ENCODE measurements at regions not wholly inside any gene's neighbourhood (a gene's known extent, or its start where the extent isn't known, plus 50 kb on each side); places are given as distances from the start of the nearest gene placed in this dataset.

DNA sequence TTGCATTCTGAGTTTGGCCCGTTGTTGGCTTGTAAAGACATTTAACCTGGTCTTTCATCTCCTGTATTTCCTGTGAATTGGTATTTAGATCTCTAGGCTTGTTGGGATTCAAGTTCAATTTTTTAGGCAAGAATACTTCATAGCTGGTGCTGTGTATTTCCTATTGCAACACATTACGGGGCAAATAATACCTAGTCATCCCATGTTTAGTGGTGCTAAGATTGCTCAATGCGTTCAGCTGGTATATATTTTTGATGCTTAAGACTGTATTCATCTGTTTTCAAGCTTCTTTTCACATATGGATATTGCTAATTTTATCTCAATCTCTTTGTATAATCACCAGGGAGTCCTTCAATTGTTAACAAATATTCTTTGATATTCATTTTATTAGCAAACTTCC, 87.5 kb upstream of the ZBTB18 start:
- Histone ChIP-seq H3K9me3 (replicated peaks; ENCODE audit: insufficient read depth, low read length) (no peaks in the 10 kb centered on the region), H3K4me2 (ENCODE audit: low read depth, low read length) (no peak overlapping the region), H2AFZ (ENCODE audit: low read length) (no peak overlapping the region), H3K27me3 (replicated peaks; ENCODE audit: insufficient read depth, low read length) (no peaks in the 10 kb centered on the region), H3K27ac (ENCODE audit: low read length) (no peak overlapping the region), H3K4me3 (ENCODE audit: low read length) (no peak overlapping the region), H3K36me3 (replicated peaks; ENCODE audit: insufficient read depth, low read length) (no peaks in the 10 kb centered on the region), H4K20me1 (ENCODE audit: insufficient read depth, low read length) (no peaks in the 10 kb centered on the region), H3F3A (ENCODE audit: insufficient read depth, low read length) (no peaks in the 10 kb centered on the region), H3K79me2 (ENCODE audit: low read length) (no peaks in the 10 kb centered on the region), H3K4me1 (ENCODE audit: low read length) (no peaks in the 10 kb centered on the region), H3K9ac (ENCODE audit: low read length) (no peak overlapping the region), H3K9me2 (replicated peaks; ENCODE audit: insufficient read depth, low read length) (no peaks in the 10 kb centered on the region)
- DNase-seq, result no peak
- no peak for TF ChIP-seq CTCF (IDR thresholded peaks at IDR 0.05; ENCODE audit: low read length)
- TF ChIP-seq EZH2 (optimal IDR thresholded peaks at IDR 0.05; ENCODE audit: low read depth, low read length), result no peak
- no peak for TF ChIP-seq EZH2phosphoT487 (IDR thresholded peaks at IDR 0.05; ENCODE audit: low read length)

- H3K4me2 ChIP-seq (ENCODE audit: low read depth, low read length), result no peak overlapping the region
- no peaks in the 10 kb centered on the region for H3K27me3 ChIP-seq (replicated peaks; ENCODE audit: insufficient read depth, low read length)
Observed at GRCh38 chr1:243962541-243962940, 88.5 kb upstream of the ZBTB18 start.

GRCh38 chr1:243959998-243960397, 91.1 kb upstream of the ZBTB18 start:
- Histone ChIP-seq H2AFZ (ENCODE audit: low read length) (no peak overlapping the region), H3K27me3 (replicated peaks; ENCODE audit: insufficient read depth, low read length) (no peaks in the 10 kb centered on the region), H3K4me2 (ENCODE audit: low read depth, low read length) (no peak overlapping the region), H3K4me3 (ENCODE audit: low read length) (no peak overlapping the region), H3K9ac (ENCODE audit: low read length) (no peak overlapping the region), H3K9me3 (replicated peaks; ENCODE audit: insufficient read depth, low read length) (no peaks in the 10 kb centered on the region), H4K20me1 (ENCODE audit: insufficient read depth, low read length) (no peaks in the 10 kb centered on the region), H3K36me3 (replicated peaks; ENCODE audit: insufficient read depth, low read length) (no peaks in the 10 kb centered on the region), H3K27ac (ENCODE audit: low read length) (no peak overlapping the region), H3K79me2 (ENCODE audit: low read length) (no peaks in the 10 kb centered on the region), H3K4me1 (ENCODE audit: low read length) (no peaks in the 10 kb centered on the region), H3K9me2 (replicated peaks; ENCODE audit: insufficient read depth, low read length) (no peaks in the 10 kb centered on the region), H3F3A (ENCODE audit: insufficient read depth, low read length) (no peaks in the 10 kb centered on the region)
- DNase-seq, result no peak
- no peak for TF ChIP-seq EZH2phosphoT487 (IDR thresholded peaks at IDR 0.05; ENCODE audit: low read length)
- no peak for TF ChIP-seq CTCF (IDR thresholded peaks at IDR 0.05; ENCODE audit: low read length)
- no peak for TF ChIP-seq EZH2 (optimal IDR thresholded peaks at IDR 0.05; ENCODE audit: low read depth, low read length)

More at GRCh38 chr1:243962541-243962940, 88.5 kb upstream of the ZBTB18 start:
- no peaks in the 10 kb centered on the region for H3K9me2 ChIP-seq (replicated peaks; ENCODE audit: insufficient read depth, low read length)
- no peak for TF ChIP-seq CTCF (IDR thresholded peaks at IDR 0.05; ENCODE audit: low read length)
- TF ChIP-seq EZH2 (optimal IDR thresholded peaks at IDR 0.05; ENCODE audit: low read depth, low read length), result no peak
- TF ChIP-seq EZH2phosphoT487 (IDR thresholded peaks at IDR 0.05; ENCODE audit: low read length), result no peak
- H3K36me3 ChIP-seq (replicated peaks; ENCODE audit: insufficient read depth, low read length), result no peaks in the 10 kb centered on the region
- no peak for DNase-seq
- H4K20me1 ChIP-seq (ENCODE audit: insufficient read depth, low read length), result no peaks in the 10 kb centered on the region
- no peaks in the 10 kb centered on the region for H3F3A ChIP-seq (ENCODE audit: insufficient read depth, low read length)
- no peaks in the 10 kb centered on the region for H3K4me1 ChIP-seq (ENCODE audit: low read length)
- no peak overlapping the region for H2AFZ ChIP-seq (ENCODE audit: low read length)
- H3K9ac ChIP-seq (ENCODE audit: low read length), result no peak overlapping the region
- no peak overlapping the region for H3K4me3 ChIP-seq (ENCODE audit: low read length)
- no peaks in the 10 kb centered on the region for H3K9me3 ChIP-seq (replicated peaks; ENCODE audit: insufficient read depth, low read length)
- H3K27ac ChIP-seq (ENCODE audit: low read length), result no peak overlapping the region
- H3K79me2 ChIP-seq (ENCODE audit: low read length), result no peaks in the 10 kb centered on the region

All from MM.1S (cell line).